IPS DF 6.9 (cell line): ENCODE measurements at regions not wholly inside any gene's neighbourhood (a gene's known extent, or its start where the extent isn't known, plus 50 kb on each side); places are given as distances from the start of the nearest gene placed in this dataset.
A peak's percentile ranks its signal among the peaks of the same experiment; 100 is the strongest.

Experiments
- DNase-seq: peaks from one replicate; pipeline ENCODE4 v3.0.0-alpha.2; 2013; ENCODE audit warnings: low read depth, low spot score
- H3K27ac ChIP-seq: one replicate; pipeline ENCODE4 v1.5.1; 2013; ENCODE audit warnings: low read length, control low read depth
- H3K27me3 ChIP-seq: 2 replicates; pipeline ENCODE4 v1.6.1; 2013; ENCODE audit warnings: mild to moderate bottlenecking, low read length; ENCODE audit not compliant: control insufficient read depth, insufficient read depth
- H3K36me3 ChIP-seq: 2 replicates; pipeline ENCODE4 v1.6.1; 2013; ENCODE audit warnings: low read length; ENCODE audit not compliant: control insufficient read depth, insufficient read depth
- H3K4me1 ChIP-seq: 2 replicates; pipeline ENCODE4 v1.6.1; 2013; ENCODE audit warnings: low read length; ENCODE audit not compliant: control insufficient read depth, insufficient read depth
- H3K4me3 ChIP-seq: 2 replicates; pipeline ENCODE4 v1.5.1; 2013; ENCODE audit warnings: mild to moderate bottlenecking, low read length
- H3K9me3 ChIP-seq: 2 replicates; pipeline ENCODE4 v1.6.1; 2013; ENCODE audit warnings: low read length, inconsistent platforms; ENCODE audit not compliant: control insufficient read depth, insufficient read depth
- WGBS: extraction: QIAGEN DNeasy Blood & Tissue Kit; methylation state at CpG from one replicate; pipeline ENCODE4 v1.1.7; 2013; ENCODE audit warnings: mixed read lengths, missing lambda C conversion rate; ENCODE audit not compliant: insufficient read length, insufficient coverage; 5-methylcytosine and 5-hydroxymethylcytosine counted together

DNA sequence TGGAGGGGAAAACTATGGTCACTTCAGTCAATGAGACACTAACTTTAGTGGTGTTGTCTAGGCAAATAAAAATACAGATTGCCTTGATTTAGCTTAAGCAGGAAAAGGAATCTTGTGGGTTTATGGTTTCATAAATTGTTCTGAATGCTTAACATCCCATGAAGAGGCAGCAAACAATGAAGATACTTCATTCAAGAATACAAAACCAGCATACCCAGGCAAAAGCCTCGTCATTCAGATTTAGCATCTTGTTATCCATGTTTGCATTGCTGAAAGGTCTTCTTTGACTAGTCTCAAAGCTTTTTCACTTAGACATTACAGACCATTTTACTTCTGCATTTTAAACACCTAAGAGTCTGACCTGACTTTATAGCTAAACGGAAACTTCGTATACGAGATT, 272.7 kb upstream of the FSHR start:
- no CpG with 5 or more reads among the region's 4 CpGs for WGBS
- Histone ChIP-seq H3K27me3 (no peaks in the 10 kb centered on the region), H3K9me3 (no peaks in the 10 kb centered on the region), H3K4me1 (no peaks in the 10 kb centered on the region), H3K36me3 (no peaks in the 10 kb centered on the region), H3K27ac (no peak overlapping the region), H3K4me3 (no peak overlapping the region)
- no peak for DNase-seq

DNA sequence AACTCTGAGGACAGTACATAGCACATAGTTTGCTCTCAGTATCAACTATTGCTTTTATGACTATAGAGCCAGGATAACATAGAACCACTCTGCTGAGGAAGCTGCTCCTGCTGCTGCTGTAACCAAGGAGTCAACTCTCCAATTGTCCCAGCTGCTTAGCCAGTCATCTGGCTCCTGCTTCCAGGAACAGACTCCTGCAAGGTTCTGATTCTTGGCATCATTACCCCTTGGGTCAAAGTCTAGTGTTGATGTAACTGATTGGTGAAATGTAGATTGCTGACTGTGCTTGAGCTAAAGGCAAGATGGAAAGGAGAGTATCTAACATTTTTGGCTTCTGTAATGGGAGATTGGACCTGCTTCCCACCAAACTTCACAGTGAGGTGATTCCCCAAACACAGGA, 261.9 kb upstream of the FSHR start:
- no peak overlapping the region for H3K4me3 ChIP-seq
- H3K27me3 ChIP-seq, result no peaks in the 10 kb centered on the region
- no peaks in the 10 kb centered on the region for H3K36me3 ChIP-seq
- H3K4me1 ChIP-seq, result no peaks in the 10 kb centered on the region
- H3K27ac ChIP-seq, result no peak overlapping the region
- DNase-seq, result no peak
- no peaks in the 10 kb centered on the region for H3K9me3 ChIP-seq

DNA sequence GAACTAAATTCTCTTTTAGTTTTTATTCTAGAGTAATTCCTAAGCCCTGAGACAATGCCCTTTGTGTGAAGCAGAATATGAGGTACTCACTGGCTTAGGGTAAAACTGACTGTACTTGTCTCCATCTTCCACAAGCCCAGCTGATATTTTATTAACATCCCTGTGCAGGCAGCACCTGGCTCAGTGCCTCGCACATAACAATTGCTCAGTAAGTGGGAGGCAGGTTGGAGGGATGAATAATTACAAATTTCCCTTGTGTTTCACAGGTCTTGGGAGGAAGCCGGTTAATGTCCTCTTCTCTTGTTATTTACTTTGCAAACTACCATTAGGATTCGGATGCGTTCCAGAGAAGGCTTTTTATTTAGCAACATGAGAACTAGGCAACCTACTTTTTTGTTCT, 249.8 kb upstream of the FSHR start:
- DNase-seq, result peak; percentile 7

DNA sequence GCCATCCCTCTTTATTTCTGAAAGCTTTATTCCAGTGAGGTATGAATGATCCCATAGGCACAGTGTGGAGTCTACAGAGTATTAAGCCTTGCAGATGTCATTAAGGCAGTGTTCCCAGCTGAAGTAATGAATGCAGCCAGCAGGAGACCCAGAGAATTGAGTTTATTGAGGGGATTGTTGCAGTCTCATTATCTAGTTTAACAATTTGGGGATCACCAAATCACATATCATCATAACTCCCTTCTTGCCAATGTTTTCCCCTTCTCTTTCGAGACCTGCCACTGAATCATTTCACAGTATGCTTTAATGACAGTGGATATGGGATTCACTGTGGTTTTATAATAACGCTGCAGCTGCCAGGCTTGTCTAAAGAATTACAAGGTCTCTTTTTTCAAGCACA, 249.3 kb upstream of the FSHR start:
- Histone ChIP-seq H3K36me3 (no peaks in the 10 kb centered on the region), H3K27me3 (no peaks in the 10 kb centered on the region), H3K27ac (no peak overlapping the region), H3K4me3 (no peak overlapping the region), H3K4me1 (no peaks in the 10 kb centered on the region), H3K9me3 (no peaks in the 10 kb centered on the region)
- no CpG with 5 or more reads among the region's 2 CpGs for WGBS
- no peak for DNase-seq

More for the DNA sequence above, 249.8 kb upstream of the FSHR start:
- Histone ChIP-seq H3K4me1 (no peaks in the 10 kb centered on the region), H3K36me3 (no peaks in the 10 kb centered on the region), H3K4me3 (no peak overlapping the region), H3K27me3 (no peaks in the 10 kb centered on the region), H3K9me3 (no peaks in the 10 kb centered on the region), H3K27ac (no peak overlapping the region)
- WGBS, result no CpG with 5 or more reads among the region's 4 CpGs

DNA sequence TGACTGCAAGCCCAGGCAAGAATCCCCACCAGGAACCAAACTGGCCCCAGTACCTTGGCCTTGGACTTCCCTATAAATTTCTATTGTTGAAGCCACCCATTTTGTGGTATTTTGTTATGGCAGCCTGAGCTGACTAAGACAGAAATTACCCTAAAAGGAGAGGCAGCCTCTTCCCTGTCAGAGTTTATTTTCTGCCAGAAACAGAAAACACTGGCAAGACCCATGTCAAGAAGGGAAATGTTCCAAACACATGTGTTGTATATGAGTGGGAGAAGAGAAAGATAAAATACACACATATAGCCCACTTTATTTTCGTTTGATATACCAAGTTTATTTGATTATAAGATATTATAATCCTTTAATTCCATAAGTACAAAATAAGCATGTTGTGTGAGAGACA, 225.1 kb upstream of the FSHR start:
- no peak for DNase-seq
- Histone ChIP-seq H3K9me3 (no peaks in the 10 kb centered on the region), H3K27ac (no peak overlapping the region), H3K27me3 (no peaks in the 10 kb centered on the region), H3K36me3 (no peaks in the 10 kb centered on the region), H3K4me3 (no peak overlapping the region), H3K4me1 (peaks cover 1% of the 10 kb centered on the region; the same call in 1 of the 2 replicates)
- WGBS, result no CpG with 5 or more reads among the region's 1 CpG

DNA sequence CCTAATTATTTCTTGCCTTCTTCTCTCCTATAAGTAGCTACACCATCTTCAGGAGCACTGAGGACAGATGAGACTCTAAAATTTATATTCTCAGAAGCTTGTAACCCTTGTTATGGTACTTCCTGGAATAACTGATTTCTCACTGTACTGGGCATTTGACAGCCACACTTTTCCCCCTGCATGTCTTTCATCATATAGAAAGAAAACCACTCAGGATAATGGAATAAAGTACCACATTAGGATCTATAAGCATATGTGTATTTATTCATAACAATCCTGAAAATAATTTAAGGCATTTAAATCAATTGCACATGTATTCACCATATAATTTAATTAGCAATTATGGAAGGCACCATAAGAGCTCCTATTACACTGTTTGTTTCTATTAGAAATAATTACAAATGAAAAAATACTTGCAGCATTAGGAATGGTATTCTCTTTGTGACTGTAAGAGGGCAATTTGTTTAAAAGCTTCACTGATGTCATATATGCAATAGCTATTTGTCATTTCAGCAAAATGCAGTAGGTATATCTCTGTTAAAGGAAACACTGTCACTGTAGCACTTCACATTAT, 216.9 kb upstream of the FSHR start:
- Histone ChIP-seq H3K36me3 (no peaks in the 10 kb centered on the region), H3K27me3 (no peaks in the 10 kb centered on the region), H3K4me1 (no peaks in the 10 kb centered on the region), H3K4me3 (no peak overlapping the region), H3K27ac (no peak overlapping the region), H3K9me3 (no peaks in the 10 kb centered on the region; the same call in 1 of the 2 replicates)
- no peak for DNase-seq

DNA sequence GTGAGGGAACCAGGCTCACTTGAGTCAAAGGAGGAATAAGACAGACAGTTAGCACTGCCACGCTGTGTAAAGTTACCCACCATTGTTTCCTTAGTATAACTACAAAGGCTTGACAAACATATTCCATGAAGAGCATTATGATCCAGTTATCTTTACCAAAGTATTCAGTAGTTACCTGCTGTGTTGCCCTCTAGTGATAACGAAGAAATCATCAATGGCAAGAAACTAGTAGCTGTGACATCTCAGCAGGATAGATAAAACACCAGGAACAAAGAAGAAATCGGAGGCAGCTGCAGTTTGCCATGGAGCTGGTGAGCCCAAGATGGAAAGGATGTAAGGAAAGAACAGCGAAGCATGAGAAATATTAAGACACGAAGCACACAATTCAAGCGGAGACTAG, 215.3 kb upstream of the FSHR start:
- no peaks in the 10 kb centered on the region for H3K4me1 ChIP-seq
- no CpG with 5 or more reads among the region's 6 CpGs for WGBS

DNA sequence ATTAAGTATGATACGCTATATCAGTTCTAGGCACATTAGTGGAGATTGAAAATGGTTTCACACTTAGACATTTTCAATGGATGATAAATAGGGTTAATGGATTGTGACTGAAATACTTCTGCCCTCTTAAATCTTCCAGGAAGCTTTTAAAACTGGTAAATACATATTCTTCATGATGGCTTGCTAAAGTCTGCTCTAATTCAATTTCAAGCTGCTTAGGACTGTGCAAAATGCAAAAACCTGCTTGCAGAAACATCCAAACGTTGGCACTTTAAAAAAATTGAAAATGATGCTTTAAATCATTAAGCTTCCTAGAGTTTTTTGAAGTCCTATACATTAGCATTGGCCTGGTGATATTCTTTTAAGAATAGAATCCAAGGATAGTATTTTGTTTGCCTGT, 214.8 kb upstream of the FSHR start:
- H3K4me3 ChIP-seq, result no peak overlapping the region
- no peaks in the 10 kb centered on the region for H3K27me3 ChIP-seq
- H3K4me1 ChIP-seq, result no peaks in the 10 kb centered on the region
- no peak for DNase-seq
- no peak overlapping the region for H3K27ac ChIP-seq
- WGBS, result no CpG with 5 or more reads among the region's 2 CpGs
- H3K36me3 ChIP-seq, result no peaks in the 10 kb centered on the region
- no peaks in the 10 kb centered on the region; the same call in 1 of the 2 replicates for H3K9me3 ChIP-seq

More for the DNA sequence above, 215.3 kb upstream of the FSHR start:
- no peak overlapping the region for H3K4me3 ChIP-seq
- no peak overlapping the region for H3K27ac ChIP-seq
- DNase-seq, result no peak
- no peaks in the 10 kb centered on the region; the same call in 1 of the 2 replicates for H3K9me3 ChIP-seq
- no peaks in the 10 kb centered on the region for H3K36me3 ChIP-seq
- no peaks in the 10 kb centered on the region for H3K27me3 ChIP-seq

DNA sequence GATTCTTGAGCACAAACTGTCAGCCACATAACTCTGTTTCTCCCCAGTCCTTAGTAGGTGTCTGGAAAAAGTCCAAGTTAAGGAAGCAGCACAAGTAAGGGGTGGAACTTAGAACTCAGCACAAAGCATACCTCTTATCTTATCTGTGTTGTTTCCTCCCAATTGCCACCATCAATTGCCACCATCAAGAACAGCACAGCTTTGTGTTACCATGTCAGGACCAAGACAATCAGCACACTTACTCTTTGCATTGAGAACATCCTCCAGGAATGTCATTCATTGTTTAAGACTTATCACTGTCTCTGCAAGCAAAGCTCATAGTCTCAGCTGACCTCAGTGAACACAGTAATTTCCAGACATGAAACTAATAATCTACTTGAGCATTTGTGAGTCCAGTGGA, 212.7 kb upstream of the FSHR start:
- no peak overlapping the region for H3K27ac ChIP-seq
- H3K9me3 ChIP-seq, result no peaks in the 10 kb centered on the region; the same call in 1 of the 2 replicates
- H3K27me3 ChIP-seq, result no peaks in the 10 kb centered on the region
- H3K36me3 ChIP-seq, result no peaks in the 10 kb centered on the region
- no peak for DNase-seq
- H3K4me1 ChIP-seq, result no peaks in the 10 kb centered on the region
- no peak overlapping the region for H3K4me3 ChIP-seq

DNA sequence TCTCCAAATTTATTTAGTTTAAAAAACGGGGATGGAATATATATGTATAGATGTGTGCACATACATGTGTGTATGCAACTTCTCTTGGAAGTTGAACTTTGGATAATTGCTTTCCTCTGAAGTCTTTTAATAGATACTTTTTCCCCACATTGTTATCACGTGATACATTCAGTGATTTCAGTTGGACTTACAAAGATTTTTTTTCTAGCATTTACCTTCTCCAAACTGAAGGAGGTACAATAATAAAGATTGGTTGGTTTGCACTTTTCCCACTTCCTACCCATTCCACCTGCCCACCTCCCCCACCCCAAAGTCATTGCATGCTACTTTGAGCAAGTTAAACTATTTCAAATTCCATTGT, 206.1 kb upstream of the FSHR start:
- DNase-seq, result no peak
- Histone ChIP-seq H3K4me1 (no peaks in the 10 kb centered on the region), H3K36me3 (no peaks in the 10 kb centered on the region), H3K4me3 (no peak overlapping the region), H3K9me3 (no peaks in the 10 kb centered on the region), H3K27me3 (no peaks in the 10 kb centered on the region), H3K27ac (no peak overlapping the region)
- WGBS, result no CpG with 5 or more reads among the region's 2 CpGs

DNA sequence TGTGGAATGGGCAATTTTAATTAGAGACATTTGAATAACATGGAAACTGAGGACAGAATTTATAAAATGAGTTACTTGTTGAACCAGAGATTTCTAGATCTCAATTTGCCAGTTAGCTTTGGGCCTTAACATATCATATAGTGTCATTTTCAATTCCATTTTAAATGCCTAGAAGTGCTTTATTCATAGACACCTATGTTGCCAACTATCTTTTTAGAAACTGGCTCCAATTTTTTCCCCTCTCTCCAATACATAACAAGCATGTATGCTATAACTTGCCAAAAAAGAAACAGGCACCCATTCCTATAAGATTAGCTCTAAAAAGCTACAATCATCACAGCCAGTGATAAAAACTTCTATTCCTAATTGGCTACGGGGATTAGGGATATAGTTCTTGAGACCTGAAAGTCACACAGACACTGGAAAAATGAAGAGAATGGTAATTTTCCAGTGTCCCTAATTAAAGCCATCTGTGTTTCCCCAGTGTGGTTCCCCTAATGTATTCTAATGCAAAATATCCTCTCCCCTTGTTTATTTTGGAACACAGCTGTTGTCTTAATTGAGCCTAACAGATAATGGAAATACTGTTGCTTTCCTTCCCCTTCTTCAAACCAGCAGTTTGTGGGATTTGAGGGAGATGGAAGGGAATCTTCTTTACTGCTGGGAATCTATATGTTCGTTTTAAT, 205.5 kb upstream of the FSHR start:
- Histone ChIP-seq H3K9me3 (no peaks in the 10 kb centered on the region), H3K4me1 (no peaks in the 10 kb centered on the region), H3K27ac (no peak overlapping the region), H3K27me3 (no peaks in the 10 kb centered on the region), H3K4me3 (no peak overlapping the region), H3K36me3 (no peaks in the 10 kb centered on the region)
- WGBS, result no CpG with 5 or more reads among the region's 2 CpGs
- no peak for DNase-seq
